MM.1S (cell line): ENCODE measurements at regions not wholly inside any gene's neighbourhood (a gene's known extent, or its start where the extent isn't known, plus 50 kb on each side); places are given as distances from the start of the nearest gene placed in this dataset.

Experiments
- DNase-seq: peaks from one replicate; pipeline ENCODE4 v3.0.0-alpha.2; 2015
- H2AFZ ChIP-seq: fragments of 300-600 bp; sonication (generic); 2 replicates; pipeline ENCODE4 v1.6.0; 2016; ENCODE audit warnings: antibody characterized with exemption, low read length
- H3F3A ChIP-seq: fragments of 300-600 bp; sonication (generic); 2 replicates; pipeline ENCODE4 v1.6.1; 2016; ENCODE audit warnings: mild to moderate bottlenecking, antibody characterized with exemption, low read length, moderate library complexity, mixed read lengths; ENCODE audit not compliant: insufficient read depth
- H3K27ac ChIP-seq: fragments of 300-600 bp; sonication (generic); 2 replicates; pipeline ENCODE4 v1.5.1; 2016; ENCODE audit warnings: mild to moderate bottlenecking, low read length
- H3K27me3 ChIP-seq: fragments of 300-600 bp; sonication (generic); replicated peaks from 2 replicates; pipeline ENCODE4 v1.6.0; 2016; ENCODE audit warnings: low read length; ENCODE audit not compliant: insufficient read depth
- H3K36me3 ChIP-seq: fragments of 300-600 bp; sonication (generic); replicated peaks from 2 replicates; pipeline ENCODE4 v1.6.1; 2016; ENCODE audit warnings: mild to moderate bottlenecking, low read length, mixed read lengths; ENCODE audit not compliant: insufficient read depth
- H3K4me1 ChIP-seq: fragments of 300-600 bp; sonication (generic); 2 replicates; pipeline ENCODE4 v1.6.1; 2016; ENCODE audit warnings: low read length, mixed read lengths
- H3K4me2 ChIP-seq: fragments of 300-600 bp; sonication (generic); 2 replicates; pipeline ENCODE4 v1.6.0; 2016; ENCODE audit warnings: low read depth, low read length
- H3K4me3 ChIP-seq: fragments of 300-600 bp; sonication (generic); 2 replicates; pipeline ENCODE4 v1.5.1; 2016; ENCODE audit warnings: low read length, mixed read lengths
- H3K79me2 ChIP-seq: fragments of 300-600 bp; sonication (generic); 2 replicates; pipeline ENCODE4 v1.6.1; 2016; ENCODE audit warnings: mixed run types, low read length, mixed read lengths
- H3K9ac ChIP-seq: fragments of 300-600 bp; sonication (generic); 2 replicates; pipeline ENCODE4 v1.6.1; 2016; ENCODE audit warnings: low read length, mixed read lengths
- H3K9me2 ChIP-seq: fragments of 300-600 bp; sonication (generic); replicated peaks from 2 replicates; pipeline ENCODE4 v1.6.1; 2016; ENCODE audit warnings: mild to moderate bottlenecking, low read length, mixed read lengths; ENCODE audit not compliant: insufficient read depth
- H3K9me3 ChIP-seq: fragments of 300-600 bp; sonication (generic); replicated peaks from 2 replicates; pipeline ENCODE4 v1.6.1; 2016; ENCODE audit warnings: mild to moderate bottlenecking, low read length, mixed read lengths; ENCODE audit not compliant: insufficient read depth
- H4K20me1 ChIP-seq: fragments of 300-600 bp; sonication (generic); 2 replicates; pipeline ENCODE4 v1.6.1; 2016; ENCODE audit warnings: mild to moderate bottlenecking, low read length, moderate library complexity, mixed read lengths; ENCODE audit not compliant: insufficient read depth
- EZH2 ChIP-seq: fragments of 300-600 bp; sonication (generic); optimal IDR thresholded peaks from 2 replicates; pipeline ENCODE3; 2017; ENCODE audit warnings: low read depth, mild to moderate bottlenecking, antibody characterized with exemption, low read length, mixed read lengths
- EZH2phosphoT487 ChIP-seq: fragments of 300-600 bp; sonication (generic); IDR thresholded peaks from 2 replicates; pipeline ENCODE4 v1.6.1; 2018; ENCODE audit warnings: antibody characterized with exemption, low read length
- TF ChIP-seq, protein P1 (sequence below): fragments of 300-600 bp; sonication (generic); IDR thresholded peaks from 2 replicates; pipeline ENCODE4 v1.5.1; 2016; ENCODE audit warnings: antibody characterized with exemption, low read length, mixed read lengths

DNA sequence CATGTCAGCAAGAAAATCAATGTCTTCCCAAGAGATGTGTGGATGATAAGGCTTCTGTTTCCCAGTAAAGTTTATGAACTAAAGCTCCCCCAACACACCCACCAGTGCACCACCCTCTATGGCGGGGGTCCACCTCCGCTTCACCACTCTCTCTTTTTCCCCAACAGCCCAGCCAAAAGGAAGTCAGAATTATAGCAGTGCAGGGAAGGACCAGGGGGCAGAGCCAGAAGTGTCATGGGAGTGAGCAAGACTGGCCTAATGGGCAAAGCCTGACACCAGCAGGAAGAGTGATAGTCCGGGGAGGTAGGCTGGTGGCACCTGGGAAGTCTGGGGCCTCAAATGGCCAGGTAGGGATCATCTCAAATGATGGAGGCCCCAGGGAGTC is 167.7 kb downstream of the ZFP36L2 start:
- Histone ChIP-seq H3K4me2 (no peak overlapping the region), H3K27me3 (no peaks in the 10 kb centered on the region), H3K79me2 (no peaks in the 10 kb centered on the region), H3K9me2 (no peaks in the 10 kb centered on the region), H3K27ac (no peak overlapping the region), H2AFZ (no peak overlapping the region), H3K36me3 (no peaks in the 10 kb centered on the region), H3K4me1 (no peaks in the 10 kb centered on the region), H4K20me1 (no peaks in the 10 kb centered on the region), H3K9ac (no peak overlapping the region), H3K9me3 (no peaks in the 10 kb centered on the region), H3F3A (no peaks in the 10 kb centered on the region), H3K4me3 (no peak overlapping the region)
- DNase-seq, result no peak
- no peak for TF ChIP-seq EZH2phosphoT487
- no peak for TF ChIP-seq EZH2
- TF ChIP-seq, protein P1, sequence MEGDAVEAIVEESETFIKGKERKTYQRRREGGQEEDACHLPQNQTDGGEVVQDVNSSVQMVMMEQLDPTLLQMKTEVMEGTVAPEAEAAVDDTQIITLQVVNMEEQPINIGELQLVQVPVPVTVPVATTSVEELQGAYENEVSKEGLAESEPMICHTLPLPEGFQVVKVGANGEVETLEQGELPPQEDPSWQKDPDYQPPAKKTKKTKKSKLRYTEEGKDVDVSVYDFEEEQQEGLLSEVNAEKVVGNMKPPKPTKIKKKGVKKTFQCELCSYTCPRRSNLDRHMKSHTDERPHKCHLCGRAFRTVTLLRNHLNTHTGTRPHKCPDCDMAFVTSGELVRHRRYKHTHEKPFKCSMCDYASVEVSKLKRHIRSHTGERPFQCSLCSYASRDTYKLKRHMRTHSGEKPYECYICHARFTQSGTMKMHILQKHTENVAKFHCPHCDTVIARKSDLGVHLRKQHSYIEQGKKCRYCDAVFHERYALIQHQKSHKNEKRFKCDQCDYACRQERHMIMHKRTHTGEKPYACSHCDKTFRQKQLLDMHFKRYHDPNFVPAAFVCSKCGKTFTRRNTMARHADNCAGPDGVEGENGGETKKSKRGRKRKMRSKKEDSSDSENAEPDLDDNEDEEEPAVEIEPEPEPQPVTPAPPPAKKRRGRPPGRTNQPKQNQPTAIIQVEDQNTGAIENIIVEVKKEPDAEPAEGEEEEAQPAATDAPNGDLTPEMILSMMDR, result no peak

DNA sequence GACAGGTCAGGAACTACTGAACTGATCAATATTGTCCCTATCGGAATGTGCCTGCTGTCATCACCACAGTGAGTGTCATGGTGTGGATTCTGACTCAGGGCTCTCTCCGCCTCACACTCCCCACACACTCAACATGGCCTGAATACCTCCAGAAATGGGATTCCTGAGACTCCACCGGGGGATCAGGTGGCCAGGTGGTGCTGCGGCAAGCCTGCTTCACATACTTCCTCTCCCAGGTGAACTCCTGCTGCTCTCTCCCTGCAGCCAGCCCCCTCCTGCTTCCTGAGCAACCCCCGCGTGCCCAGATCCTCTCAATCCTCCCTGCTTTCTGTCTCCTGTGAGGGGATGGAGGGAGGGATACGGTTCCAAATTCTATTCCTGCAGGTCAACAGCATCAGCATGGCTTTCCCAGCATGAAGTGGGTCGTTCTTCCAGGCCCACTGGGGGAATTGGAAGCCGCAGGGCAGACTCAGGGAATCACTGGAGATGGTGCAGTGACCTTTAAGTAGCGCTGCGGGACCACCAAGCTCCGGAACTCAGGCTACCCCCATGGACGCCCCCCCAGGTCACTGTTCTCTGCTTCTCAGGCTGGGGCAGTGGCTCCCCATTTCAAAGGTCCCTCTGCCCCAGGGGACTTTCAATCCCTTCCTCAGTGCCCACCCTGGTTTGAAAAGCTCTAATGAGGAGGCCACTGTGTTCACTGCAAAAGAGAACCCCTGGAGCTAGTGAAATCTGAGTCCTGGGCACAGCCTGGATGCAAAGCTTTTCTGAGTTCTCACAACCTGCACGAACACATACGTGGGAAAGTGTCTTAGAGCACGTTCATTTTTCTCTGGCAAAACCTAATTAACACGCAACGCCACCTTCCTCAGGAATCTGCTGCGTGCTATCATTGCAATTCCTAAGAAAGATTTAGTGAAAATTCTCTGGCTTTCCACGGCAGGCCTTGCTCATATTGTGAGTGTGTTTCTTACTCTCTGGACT is 168.4 kb downstream of the ZFP36L2 start:
- no peak overlapping the region for H3K4me3 ChIP-seq
- no peak overlapping the region for H3K9ac ChIP-seq
- DNase-seq, result no peak
- H4K20me1 ChIP-seq, result no peaks in the 10 kb centered on the region
- no peaks in the 10 kb centered on the region for H3K9me3 ChIP-seq
- H3K4me1 ChIP-seq, result no peaks in the 10 kb centered on the region
- TF ChIP-seq EZH2 (no peak), EZH2phosphoT487 (no peak)
- TF ChIP-seq, protein P1, result no peak
- H2AFZ ChIP-seq, result no peak overlapping the region
- H3K79me2 ChIP-seq, result no peaks in the 10 kb centered on the region
- H3K27ac ChIP-seq, result no peak overlapping the region
- H3K36me3 ChIP-seq, result no peaks in the 10 kb centered on the region
- no peaks in the 10 kb centered on the region for H3F3A ChIP-seq
- H3K9me2 ChIP-seq, result no peaks in the 10 kb centered on the region
- no peak overlapping the region for H3K4me2 ChIP-seq
- H3K27me3 ChIP-seq, result no peaks in the 10 kb centered on the region

DNA sequence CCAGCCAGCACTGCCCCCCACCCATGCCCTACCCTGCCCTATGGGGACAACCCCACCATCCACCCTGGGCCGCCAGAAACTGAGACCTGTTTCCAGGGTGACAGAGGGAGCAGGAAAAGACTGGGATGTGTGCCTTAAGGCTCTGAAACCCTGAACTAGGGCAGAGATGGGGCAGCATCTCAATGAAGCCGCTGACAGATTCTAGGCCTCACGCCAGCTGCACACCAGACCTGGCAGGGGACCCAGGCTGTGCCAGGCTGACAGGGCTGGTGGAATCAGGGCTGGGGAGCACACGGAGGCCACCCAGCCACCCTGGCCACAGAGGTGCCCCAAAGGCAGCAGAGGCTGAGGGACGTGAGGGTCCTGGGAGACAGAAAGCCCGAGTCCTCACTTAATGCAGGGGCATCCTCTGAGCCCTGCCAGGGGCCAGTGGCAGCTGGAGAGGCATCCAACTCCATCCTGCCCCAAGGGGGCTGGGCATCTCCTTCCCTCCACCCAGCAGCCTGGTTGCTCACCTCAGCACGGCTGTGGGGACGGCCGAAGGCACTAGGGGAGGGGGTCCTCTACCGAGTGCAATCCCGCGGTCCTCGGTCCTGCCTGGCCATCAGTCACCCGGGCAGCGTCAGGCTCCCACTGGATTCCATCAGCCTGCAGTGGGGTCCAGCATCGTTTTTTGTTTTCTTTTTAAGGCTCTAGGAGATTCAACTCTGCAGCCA is 169.2 kb downstream of the ZFP36L2 start:
- Histone ChIP-seq H3K9ac (no peak overlapping the region), H2AFZ (no peak overlapping the region), H3K27me3 (no peaks in the 10 kb centered on the region), H4K20me1 (no peaks in the 10 kb centered on the region), H3K27ac (no peak overlapping the region), H3K79me2 (no peaks in the 10 kb centered on the region), H3K4me1 (no peaks in the 10 kb centered on the region), H3K9me3 (no peaks in the 10 kb centered on the region), H3K4me2 (no peak overlapping the region), H3F3A (no peaks in the 10 kb centered on the region), H3K4me3 (no peak overlapping the region), H3K36me3 (no peaks in the 10 kb centered on the region), H3K9me2 (no peaks in the 10 kb centered on the region)
- no peak for DNase-seq
- TF ChIP-seq EZH2, result no peak
- TF ChIP-seq, protein P1, result no peak
- TF ChIP-seq EZH2phosphoT487, result no peak
